Stimulated activated naive CD8-positive, alpha-beta T cell treated with anti-CD3 and anti-CD28 coated beads, Interleukin-15, Interleukin-2, amounts not matched to agents 100 ng/mL and 50 ng/mL, for 24 hours (primary cell): ENCODE measurements at regions not wholly inside any gene's neighbourhood (a gene's known extent, or its start where the extent isn't known, plus 50 kb on each side); places are given as distances from the start of the nearest gene placed in this dataset.

Source experiments
- H3K27ac Mint-ChIP-seq: one replicate; pipeline ENCODE4 v1.8.0; 2021; ENCODE audit warnings: mild to moderate bottlenecking, mixed read lengths
- H3K27me3 Mint-ChIP-seq: one replicate; pipeline ENCODE4 v1.8.0; 2021; ENCODE audit warnings: mixed read lengths
- H3K36me3 Mint-ChIP-seq: one replicate; pipeline ENCODE4 v1.8.0; 2021; ENCODE audit warnings: low read depth, mixed read lengths
- H3K4me1 Mint-ChIP-seq: one replicate; pipeline ENCODE4 v1.8.0; 2021; ENCODE audit warnings: low read depth, mixed read lengths
- H3K4me3 Mint-ChIP-seq: one replicate; pipeline ENCODE4 v1.8.0; 2021; ENCODE audit warnings: mild to moderate bottlenecking, mixed read lengths
- H3K9me3 Mint-ChIP-seq: one replicate; pipeline ENCODE4 v1.8.0; 2021; ENCODE audit warnings: mixed read lengths

- H3K36me3 Mint-ChIP-seq, result no peaks in the 10 kb centered on the region
- H3K9me3 Mint-ChIP-seq, result peaks cover 3% of the 10 kb centered on the region
- peaks cover 4% of the 10 kb centered on the region for H3K27me3 Mint-ChIP-seq
- no peak overlapping the region for H3K27ac Mint-ChIP-seq
- H3K4me1 Mint-ChIP-seq, result no peaks in the 10 kb centered on the region
- H3K4me3 Mint-ChIP-seq, result no peak overlapping the region
These were observed 92.9 kb downstream of the TXNL1 start for GRCh38 chr18:56545464-56545863.

- H3K27ac Mint-ChIP-seq, result no peak overlapping the region
- no peaks in the 10 kb centered on the region for H3K36me3 Mint-ChIP-seq
- H3K4me1 Mint-ChIP-seq, result no peaks in the 10 kb centered on the region
- H3K4me3 Mint-ChIP-seq, result no peak overlapping the region
- peaks cover 3% of the 10 kb centered on the region for H3K9me3 Mint-ChIP-seq
- H3K27me3 Mint-ChIP-seq, result peaks cover 4% of the 10 kb centered on the region
These were observed 95.9 kb downstream of the TXNL1 start for GRCh38 chr18:56542476-56542875.

- peaks cover 4% of the 10 kb centered on the region for H3K27me3 Mint-ChIP-seq
- H3K4me3 Mint-ChIP-seq, result no peak overlapping the region
- no peaks in the 10 kb centered on the region for H3K4me1 Mint-ChIP-seq
- no peaks in the 10 kb centered on the region for H3K36me3 Mint-ChIP-seq
- H3K27ac Mint-ChIP-seq, result no peak overlapping the region
- H3K9me3 Mint-ChIP-seq, result peaks cover 3% of the 10 kb centered on the region
These were observed 96.6 kb downstream of the TXNL1 start for GRCh38 chr18:56541793-56542192.

- H3K36me3 Mint-ChIP-seq, result no peaks in the 10 kb centered on the region
- H3K27ac Mint-ChIP-seq, result no peak overlapping the region
- peaks cover 4% of the 10 kb centered on the region for H3K27me3 Mint-ChIP-seq
- H3K4me3 Mint-ChIP-seq, result no peak overlapping the region
- H3K9me3 Mint-ChIP-seq, result peaks cover 3% of the 10 kb centered on the region
- no peaks in the 10 kb centered on the region for H3K4me1 Mint-ChIP-seq
These were observed 97.1 kb downstream of the TXNL1 start for GRCh38 chr18:56541340-56541739.

GRCh38 chr18:56538746-56539145 lies 99.6 kb downstream of the TXNL1 start:
- H3K27me3 Mint-ChIP-seq, result peaks cover 4% of the 10 kb centered on the region
- no peak overlapping the region for H3K27ac Mint-ChIP-seq
- H3K36me3 Mint-ChIP-seq, result no peaks in the 10 kb centered on the region
- H3K4me1 Mint-ChIP-seq, result no peaks in the 10 kb centered on the region
- H3K9me3 Mint-ChIP-seq, result no peaks in the 10 kb centered on the region
- H3K4me3 Mint-ChIP-seq, result no peak overlapping the region

- Mint-ChIP-seq H3K4me1 (peaks cover 6% of the 10 kb centered on the region), H3K9me3 (no peaks in the 10 kb centered on the region), H3K4me3 (no peak overlapping the region), H3K27ac (no peak overlapping the region), H3K27me3 (peaks cover 8% of the 10 kb centered on the region), H3K36me3 (no peaks in the 10 kb centered on the region)
These were observed 106.1 kb downstream of the TXNL1 start for GRCh38 chr18:56532176-56532840.

GRCh38 chr18:56522816-56523215 lies 115.6 kb downstream of the TXNL1 start:
- peaks cover 5% of the 10 kb centered on the region for H3K9me3 Mint-ChIP-seq
- no peaks in the 10 kb centered on the region for H3K4me1 Mint-ChIP-seq
- peaks cover 12% of the 10 kb centered on the region for H3K27me3 Mint-ChIP-seq
- no peak overlapping the region for H3K27ac Mint-ChIP-seq
- H3K4me3 Mint-ChIP-seq, result no peak overlapping the region
- no peaks in the 10 kb centered on the region for H3K36me3 Mint-ChIP-seq

- Mint-ChIP-seq H3K27ac (no peak overlapping the region), H3K27me3 (peaks cover 15% of the 10 kb centered on the region), H3K9me3 (peaks cover 5% of the 10 kb centered on the region), H3K36me3 (no peaks in the 10 kb centered on the region), H3K4me3 (no peak overlapping the region), H3K4me1 (no peaks in the 10 kb centered on the region)
These were observed 117.1 kb downstream of the TXNL1 start for GRCh38 chr18:56521263-56521662.

- Mint-ChIP-seq H3K36me3 (no peaks in the 10 kb centered on the region), H3K4me1 (no peaks in the 10 kb centered on the region), H3K27me3 (peaks cover 18% of the 10 kb centered on the region), H3K9me3 (no peaks in the 10 kb centered on the region), H3K4me3 (no peak overlapping the region), H3K27ac (no peak overlapping the region)
These were observed 120.6 kb downstream of the TXNL1 start for GRCh38 chr18:56517761-56518160.

GRCh38 chr18:56517196-56517595 lies 121.2 kb downstream of the TXNL1 start:
- Mint-ChIP-seq H3K9me3 (no peaks in the 10 kb centered on the region), H3K4me3 (no peak overlapping the region), H3K36me3 (no peaks in the 10 kb centered on the region), H3K27me3 (peaks cover 18% of the 10 kb centered on the region), H3K27ac (no peak overlapping the region), H3K4me1 (no peaks in the 10 kb centered on the region)

- Mint-ChIP-seq H3K36me3 (no peaks in the 10 kb centered on the region), H3K27me3 (peaks cover 18% of the 10 kb centered on the region), H3K4me3 (no peak overlapping the region), H3K9me3 (no peaks in the 10 kb centered on the region), H3K4me1 (peaks cover under 1% of the 10 kb centered on the region), H3K27ac (no peak overlapping the region)
These were observed 121.6 kb downstream of the TXNL1 start for GRCh38 chr18:56516789-56517188.

GRCh38 chr18:56515522-56515921 lies 122.9 kb downstream of the TXNL1 start:
- Mint-ChIP-seq H3K4me1 (peaks cover 6% of the 10 kb centered on the region), H3K9me3 (no peaks in the 10 kb centered on the region), H3K27ac (no peak overlapping the region), H3K36me3 (no peaks in the 10 kb centered on the region), H3K27me3 (peaks cover 18% of the 10 kb centered on the region), H3K4me3 (no peak overlapping the region)

GRCh38 chr18:56511996-56512395 lies 126.4 kb downstream of the TXNL1 start:
- peaks cover 14% of the 10 kb centered on the region for H3K27me3 Mint-ChIP-seq
- no peak overlapping the region for H3K27ac Mint-ChIP-seq
- H3K36me3 Mint-ChIP-seq, result no peaks in the 10 kb centered on the region
- no peaks in the 10 kb centered on the region for H3K9me3 Mint-ChIP-seq
- H3K4me3 Mint-ChIP-seq, result no peak overlapping the region
- H3K4me1 Mint-ChIP-seq, result peaks cover 6% of the 10 kb centered on the region

- Mint-ChIP-seq H3K4me3 (no peak overlapping the region), H3K27me3 (peaks cover 6% of the 10 kb centered on the region), H3K36me3 (no peaks in the 10 kb centered on the region), H3K4me1 (peaks cover 12% of the 10 kb centered on the region), H3K27ac (no peak overlapping the region), H3K9me3 (no peaks in the 10 kb centered on the region)
These were observed 128.3 kb downstream of the TXNL1 start for GRCh38 chr18:56510108-56510507.

GRCh38 chr18:56509656-56510055 lies 128.7 kb downstream of the TXNL1 start:
- Mint-ChIP-seq H3K27ac (no peak overlapping the region), H3K36me3 (no peaks in the 10 kb centered on the region), H3K27me3 (peaks cover 7% of the 10 kb centered on the region), H3K4me3 (no peak overlapping the region), H3K9me3 (no peaks in the 10 kb centered on the region), H3K4me1 (peaks cover 16% of the 10 kb centered on the region)

- H3K36me3 Mint-ChIP-seq, result no peaks in the 10 kb centered on the region
- H3K27ac Mint-ChIP-seq, result no peak overlapping the region
- peaks cover 11% of the 10 kb centered on the region for H3K27me3 Mint-ChIP-seq
- H3K4me3 Mint-ChIP-seq, result no peak overlapping the region
- H3K9me3 Mint-ChIP-seq, result no peaks in the 10 kb centered on the region
- peaks cover 17% of the 10 kb centered on the region for H3K4me1 Mint-ChIP-seq
These were observed 129.9 kb downstream of the TXNL1 start for GRCh38 chr18:56508370-56509036.
